Astrocyte of the cerebellum (primary cell): ENCODE measurements at regions not wholly inside any gene's neighbourhood (a gene's known extent, or its start where the extent isn't known, plus 50 kb on each side); places are given as distances from the start of the nearest gene placed in this dataset.

Experiments
- DNase-seq: peaks from one replicate; pipeline ENCODE4 v3.0.0-alpha.2; 2011; ENCODE audit warnings: low read depth
- H3K4me3 ChIP-seq: 2 replicates; pipeline ENCODE4 v1.5.1; 2011; ENCODE audit warnings: mild to moderate bottlenecking, low read depth, low read length, moderate library complexity
- in situ Hi-C: cut with HindIII; loops from 2 replicates; pipeline ENCODE4 v1.10.0; 2017; ENCODE audit warnings: low sequenced_read_pairs
- TF ChIP-seq, protein P1 (sequence below): IDR thresholded peaks from 2 replicates; pipeline ENCODE4 v1.5.1; 2012; ENCODE audit warnings: low read length, low read depth, moderate library complexity, mild to moderate bottlenecking; ENCODE audit errors: missing control alignments

DNA sequence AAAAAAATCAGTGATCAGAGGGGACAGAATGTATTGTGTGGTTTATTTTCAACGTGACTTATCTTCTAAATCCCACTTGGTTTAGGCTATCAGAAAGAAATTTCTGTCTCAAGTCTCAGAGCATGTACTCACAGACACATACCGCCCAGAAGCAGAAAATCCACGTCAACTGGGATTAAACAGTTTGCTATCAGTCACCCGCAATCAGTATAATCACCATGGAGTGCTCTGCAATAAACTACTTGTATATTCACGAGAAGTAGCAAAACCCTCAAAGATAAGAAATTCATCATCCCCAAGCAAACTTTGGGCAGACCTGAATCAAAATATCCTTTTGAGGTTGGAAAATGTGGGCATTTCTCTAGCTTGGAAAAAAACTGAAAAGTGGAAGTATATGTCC, 259.1 kb downstream of the FGFR2 start:
- in situ Hi-C loops: no loop called here
- H3K4me3 ChIP-seq: no peak overlapping the region
- TF ChIP-seq, protein P1, sequence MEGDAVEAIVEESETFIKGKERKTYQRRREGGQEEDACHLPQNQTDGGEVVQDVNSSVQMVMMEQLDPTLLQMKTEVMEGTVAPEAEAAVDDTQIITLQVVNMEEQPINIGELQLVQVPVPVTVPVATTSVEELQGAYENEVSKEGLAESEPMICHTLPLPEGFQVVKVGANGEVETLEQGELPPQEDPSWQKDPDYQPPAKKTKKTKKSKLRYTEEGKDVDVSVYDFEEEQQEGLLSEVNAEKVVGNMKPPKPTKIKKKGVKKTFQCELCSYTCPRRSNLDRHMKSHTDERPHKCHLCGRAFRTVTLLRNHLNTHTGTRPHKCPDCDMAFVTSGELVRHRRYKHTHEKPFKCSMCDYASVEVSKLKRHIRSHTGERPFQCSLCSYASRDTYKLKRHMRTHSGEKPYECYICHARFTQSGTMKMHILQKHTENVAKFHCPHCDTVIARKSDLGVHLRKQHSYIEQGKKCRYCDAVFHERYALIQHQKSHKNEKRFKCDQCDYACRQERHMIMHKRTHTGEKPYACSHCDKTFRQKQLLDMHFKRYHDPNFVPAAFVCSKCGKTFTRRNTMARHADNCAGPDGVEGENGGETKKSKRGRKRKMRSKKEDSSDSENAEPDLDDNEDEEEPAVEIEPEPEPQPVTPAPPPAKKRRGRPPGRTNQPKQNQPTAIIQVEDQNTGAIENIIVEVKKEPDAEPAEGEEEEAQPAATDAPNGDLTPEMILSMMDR: no peak
- no peak for DNase-seq

DNA sequence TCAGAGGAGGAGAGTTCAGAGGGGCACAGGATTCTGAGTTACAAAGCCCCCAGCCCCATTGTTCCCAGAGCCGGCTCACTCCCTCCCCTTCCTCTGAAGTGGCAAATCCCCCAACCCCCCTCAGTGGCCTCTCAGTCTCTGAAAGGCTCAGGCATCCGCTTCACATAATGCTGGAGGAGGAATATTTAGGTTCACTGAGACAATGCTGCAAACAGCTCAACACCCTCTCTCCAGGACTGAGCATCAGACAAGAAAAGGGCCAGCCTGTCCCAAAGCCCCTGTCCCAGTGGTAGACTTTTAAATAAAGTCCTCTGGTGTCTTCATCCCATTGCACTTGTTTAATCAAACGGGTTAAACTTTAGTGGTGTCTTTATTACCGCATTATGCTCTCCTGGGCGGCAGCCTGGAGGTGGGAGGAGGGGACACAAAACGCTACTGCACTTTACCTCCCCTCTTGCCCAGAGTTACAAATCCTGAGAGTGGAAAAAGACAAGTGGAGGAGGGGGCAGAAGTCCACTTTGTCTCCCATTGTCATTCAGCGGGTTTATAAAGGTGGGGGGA, 257.9 kb downstream of the FGFR2 start:
- H3K4me3 ChIP-seq: no peak overlapping the region
- TF ChIP-seq, protein P1: no peak
- in situ Hi-C loops: no loop called here
- DNase-seq: no peak

DNA sequence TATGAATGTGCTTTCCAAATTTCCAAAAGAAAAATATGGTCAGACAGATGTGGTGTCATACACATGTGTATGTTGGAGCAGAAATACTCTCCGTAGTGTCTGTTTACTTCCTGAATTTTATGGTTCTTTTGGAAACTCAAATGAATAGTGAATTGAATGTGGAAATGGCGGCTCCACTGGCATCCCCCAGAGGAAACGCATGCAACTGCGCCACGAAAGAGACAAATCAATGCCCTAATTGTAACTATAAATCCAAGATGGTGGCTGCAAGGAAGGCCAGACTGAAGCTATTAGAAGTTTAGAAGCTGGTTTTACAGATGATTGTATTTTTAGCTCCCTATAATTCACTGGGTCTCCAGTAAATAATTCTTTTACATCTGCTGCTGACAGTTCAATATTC, 246.7 kb downstream of the FGFR2 start:
- H3K4me3 ChIP-seq: no peak overlapping the region
- DNase-seq: no peak
- TF ChIP-seq, protein P1: no peak
- in situ Hi-C loops: no loop called here

DNA sequence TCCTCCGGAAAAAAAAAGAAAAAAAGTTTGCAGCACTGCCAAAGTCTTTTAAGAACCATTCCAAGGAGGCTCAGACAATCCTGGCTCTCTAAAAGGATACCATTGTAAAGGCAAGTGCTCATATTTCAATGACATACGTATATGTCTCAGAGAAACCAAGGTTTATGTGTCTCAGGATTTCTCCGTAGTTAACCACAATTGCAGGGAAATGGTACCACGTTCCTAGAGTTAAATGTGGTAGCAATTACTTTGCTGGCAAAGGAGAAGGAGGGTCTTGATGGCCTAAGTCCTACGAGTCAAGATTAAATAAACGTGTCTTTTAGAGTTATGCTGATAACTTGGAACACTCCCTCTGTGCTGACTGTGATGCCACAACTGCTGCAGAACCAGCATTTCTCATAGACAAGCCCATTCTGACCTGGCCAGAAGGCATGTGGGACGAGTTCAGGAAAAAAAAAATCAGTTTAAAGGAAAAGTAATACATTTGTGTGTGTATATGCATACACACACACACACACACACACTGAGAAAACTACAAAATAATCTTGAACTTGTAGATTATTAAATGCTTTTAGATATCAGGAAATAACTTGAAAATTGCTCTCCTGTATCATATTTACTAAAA, 245.9 kb downstream of the FGFR2 start:
- TF ChIP-seq, protein P1: no peak
- in situ Hi-C loops: no loop called here
- no peak for DNase-seq
- H3K4me3 ChIP-seq: no peak overlapping the region

GRCh38 chr10:121355161-121355560, 243.1 kb downstream of the FGFR2 start:
- no peak for DNase-seq
- no peak overlapping the region for H3K4me3 ChIP-seq
- in situ Hi-C loops: no loop called here
- TF ChIP-seq, protein P1: no peak

GRCh38 chr10:121356183-121356582, 242.1 kb downstream of the FGFR2 start:
- no peak for DNase-seq
- in situ Hi-C loops: no loop called here
- TF ChIP-seq, protein P1: no peak

More at GRCh38 chr10:121356183-121356582, 242.1 kb downstream of the FGFR2 start:
- H3K4me3 ChIP-seq: no peak overlapping the region
